ENCODE measurements at regions not wholly inside any gene's neighbourhood (a gene's known extent, or its start where the extent isn't known, plus 50 kb on each side); places are given as distances from the start of the nearest gene placed in this dataset.

- no peak overlapping the region for H3K14ac ChIP-seq (replicated peaks; ENCODE audit: low read depth, low read length)
- H4K20me1 ChIP-seq (ENCODE audit: insufficient read depth, low read length), result no peaks in the 10 kb centered on the region
- H3K79me1 ChIP-seq (ENCODE audit: low read depth in 1 of 2, low read length in 2 of 2), result no peaks in the 10 kb centered on the region
- no peaks in the 10 kb centered on the region for H3K9me3 ChIP-seq (ENCODE audit: control insufficient read depth, insufficient read depth, low read length)
- DNase-seq (no peak), ATAC-seq (ENCODE audit: low read depth) (no peak)
- intact Hi-C loops (cut with micrococcal nuclease), result no loop called here
- 56% methylated on average over 2 of the region's 9 CpGs; no CpG with 5 or more reads in 1 of the 2 experiments for WGBS, 2 experiments (ENCODE audit: extremely low coverage in 2 of 2, insufficient read length in 1 of 2)
- no peak overlapping the region for H3K56ac ChIP-seq (ENCODE audit: extremely low read depth, insufficient read depth, low read length)
- no peak overlapping the region for H3K4ac ChIP-seq (ENCODE audit: low read depth, low read length)
- H2BK5ac ChIP-seq (ENCODE audit: low read depth, low read length, poor library complexity, severe bottlenecking), result no peak overlapping the region
- BruUV-seq (replicated peaks), result no TSS peak
- H4K91ac ChIP-seq (ENCODE audit: insufficient read depth, low read depth, low read length), result no peak overlapping the region
- H3K9ac ChIP-seq (ENCODE audit: low read depth, low read length), result no peak overlapping the region
- H3K27ac ChIP-seq (ENCODE audit: insufficient read depth, low read length), result no peak overlapping the region
- H3K4me1 ChIP-seq (ENCODE audit: control insufficient read depth, insufficient read depth, low read length), result no peaks in the 10 kb centered on the region
- ChIA-PET CTCF (interaction anchor here (0.8 kb wide), 1 partner anchor 16 kb away, joined by 3 read pairs; no protein-coding TSS in a partner anchor), POLR2A (ENCODE audit: unreplicated experiment) (no interaction called here)
- no peak overlapping the region for H4K5ac ChIP-seq (ENCODE audit: low read depth, low read length)
- dilution Hi-C loops (cut with HindIII; ENCODE audit: low sequenced_read_pairs, unreplicated experiment), result no loop called here
- H2BK120ac ChIP-seq (ENCODE audit: low read depth, low read length), result no peak overlapping the region
- H2AK5ac ChIP-seq (ENCODE audit: low read depth, low read length), result no peak overlapping the region
- H4K8ac ChIP-seq (ENCODE audit: low read depth in 2 of 2, low read length in 2 of 2), result no peak overlapping the region
- in situ Hi-C loops (cut with MboI; ENCODE audit: low sequenced_read_pairs), result no loop called here
- no peaks in the 10 kb centered on the region for H3K9me1 ChIP-seq (ENCODE audit: insufficient read depth, low read length)
- H3K23ac ChIP-seq (ENCODE audit: low read depth, low read length), result no peak overlapping the region
- H3K4me2 ChIP-seq (ENCODE audit: low read depth, low read length), result no peak overlapping the region
- no peak overlapping the region for H2AFZ ChIP-seq (replicated peaks; ENCODE audit: low read length, poor library complexity)
- H2AK9ac ChIP-seq (replicated peaks; ENCODE audit: low read depth, low read length, poor library complexity), result no peak overlapping the region
- TF ChIP-seq MAFK (IDR thresholded peaks at IDR 0.05; ENCODE audit: low read depth, low read length), result peak; percentile 58
- no peak for TF ChIP-seq CHD1 (IDR thresholded peaks at IDR 0.05; ENCODE audit: low read depth, low read length)
- no peak overlapping the region for H3K18ac ChIP-seq (ENCODE audit: low read depth, low read length)
- H3K36me3 ChIP-seq (ENCODE audit: control insufficient read depth, insufficient read depth, low read length), result no peaks in the 10 kb centered on the region
- H2BK15ac ChIP-seq (ENCODE audit: low read depth, low read length), result no peak overlapping the region
- no peak overlapping the region for H2BK20ac ChIP-seq (ENCODE audit: low read depth, low read length)
- no peak overlapping the region for H3K4me3 ChIP-seq (ENCODE audit: insufficient read depth, low read depth, low read length)
- no peaks in the 10 kb centered on the region for H3K27me3 ChIP-seq (ENCODE audit: control insufficient read depth, insufficient read depth, low read length)
These were observed 960.9 kb upstream of the FAT3 start for GRCh38 chr11:91263496-91264365.

Measured in IMR-90 (cell line).